ENCODE measurements at regions not wholly inside any gene's neighbourhood (a gene's known extent, or its start where the extent isn't known, plus 50 kb on each side); places are given as distances from the start of the nearest gene placed in this dataset.
A peak's percentile ranks its signal among the peaks of the same experiment; 100 is the strongest.

GRCh38 chr12:45490232-45490881, 239.1 kb upstream of the ARID2 start:
- Histone ChIP-seq H3K27me3 (ENCODE audit: insufficient read depth, poor library complexity, severe bottlenecking) (no peaks in the 10 kb centered on the region), H3K4me3 (replicated peaks; ENCODE audit: insufficient read depth, low read length) (no peak overlapping the region), H3K27ac (replicated peaks) (no peak overlapping the region)
- DNase-seq (ENCODE audit: low read depth in 1 of 2, low spot score in 1 of 2): no peak
- no peak for TF ChIP-seq GABPA (IDR thresholded peaks at IDR 0.05; ENCODE audit: low read depth)

- Histone ChIP-seq H3K27me3 (ENCODE audit: insufficient read depth, poor library complexity, severe bottlenecking) (no peaks in the 10 kb centered on the region), H3K4me3 (replicated peaks; ENCODE audit: insufficient read depth, low read length) (no peak overlapping the region), H3K27ac (replicated peaks) (no peak overlapping the region)
- TF ChIP-seq CTCF (IDR thresholded peaks at IDR 0.05; ENCODE audit: insufficient read depth, low read length): no peak
- TF ChIP-seq POLR2AphosphoS5 (IDR thresholded peaks at IDR 0.05; ENCODE audit: low read depth): no peak
- TF ChIP-seq SPI1 (IDR thresholded peaks at IDR 0.05; ENCODE audit: borderline replicate concordance, low read depth): no peak
- TF ChIP-seq REST (IDR thresholded peaks at IDR 0.05; ENCODE audit: insufficient replicate concordance, low read depth): no peak
- TF ChIP-seq GABPA (IDR thresholded peaks at IDR 0.05; ENCODE audit: low read depth): no peak
- no peak for DNase-seq (ENCODE audit: low read depth in 1 of 2, low spot score in 1 of 2)
Observed at GRCh38 chr12:45494279-45494678, 235.2 kb upstream of the ARID2 start.

GRCh38 chr12:45498645-45499044, 230.9 kb upstream of the ARID2 start:
- Histone ChIP-seq H3K27me3 (ENCODE audit: insufficient read depth, poor library complexity, severe bottlenecking) (no peaks in the 10 kb centered on the region), H3K27ac (replicated peaks) (no peak overlapping the region), H3K4me3 (replicated peaks; ENCODE audit: insufficient read depth, low read length) (no peak overlapping the region)
- TF ChIP-seq REST (IDR thresholded peaks at IDR 0.05; ENCODE audit: insufficient replicate concordance, low read depth): no peak
- peak; percentile 45; the same call in 1 of the 2 replicates for TF ChIP-seq SPI1 (IDR thresholded peaks at IDR 0.05; ENCODE audit: borderline replicate concordance, low read depth)
- no peak for TF ChIP-seq GABPA (IDR thresholded peaks at IDR 0.05; ENCODE audit: low read depth)
- TF ChIP-seq CTCF (IDR thresholded peaks at IDR 0.05; ENCODE audit: insufficient read depth, low read length): no peak
- peak in 1 of 2 experiments; percentile 41 for DNase-seq (ENCODE audit: low read depth in 1 of 2, low spot score in 1 of 2)

GRCh38 chr12:45502481-45503128, 226.9 kb upstream of the ARID2 start:
- Histone ChIP-seq H3K4me3 (replicated peaks; ENCODE audit: insufficient read depth, low read length) (no peak overlapping the region), H3K27me3 (ENCODE audit: insufficient read depth, poor library complexity, severe bottlenecking) (no peaks in the 10 kb centered on the region), H3K27ac (replicated peaks) (no peak overlapping the region)
- no peak for DNase-seq (ENCODE audit: low read depth in 1 of 2, low spot score in 1 of 2)
- no peak for TF ChIP-seq GABPA (IDR thresholded peaks at IDR 0.05; ENCODE audit: low read depth)
- TF ChIP-seq CTCF (IDR thresholded peaks at IDR 0.05; ENCODE audit: insufficient read depth, low read length): no peak
- TF ChIP-seq POLR2AphosphoS5 (IDR thresholded peaks at IDR 0.05; ENCODE audit: low read depth): no peak
- TF ChIP-seq REST (IDR thresholded peaks at IDR 0.05; ENCODE audit: insufficient replicate concordance, low read depth): no peak
- TF ChIP-seq SPI1 (IDR thresholded peaks at IDR 0.05; ENCODE audit: borderline replicate concordance, low read depth): no peak

Data from HL-60 (cell line).